MCF 10A (cell line): ENCODE measurements at regions not wholly inside any gene's neighbourhood (a gene's known extent, or its start where the extent isn't known, plus 50 kb on each side); places are given as distances from the start of the nearest gene placed in this dataset.

Source experiments
- BruUV-seq: library from RNA; stranded (reverse); fragments of 400-500 nt; replicated peaks from 2 replicates; lab custom pipeline; 2021; lab: Mats Ljungman, UMichigan
- CTCF ChIA-PET: fragments of 300-600 bp; sonication (Branson Sonifier 250); formaldehyde crosslinking; extraction: SDS; loops from one replicate; lab custom pipeline; 2021; ENCODE audit warnings: antibody characterized with exemption, inconsistent platforms; lab: Yijun Ruan, JAX
- POLR2A ChIA-PET: fragments of 300-600, 350-650 bp; sonication (Branson Sonifier 250); formaldehyde crosslinking; extraction: SDS; loops from one replicate; lab custom pipeline; 2020; ENCODE audit warnings: antibody characterized with exemption, inconsistent platforms; lab: Yijun Ruan, JAX
- DNase-seq: peaks from one replicate; pipeline ENCODE4 v3.0.0-alpha.2; 2018; ENCODE audit not compliant: unreplicated experiment
- H3K27ac Mint-ChIP-seq: one replicate; pipeline ENCODE4 v1.8.0; 2022; ENCODE audit warnings: mild to moderate bottlenecking, low read depth, mixed read lengths; ENCODE audit not compliant: unreplicated experiment
- H3K27me3 Mint-ChIP-seq: one replicate; pipeline ENCODE4 v1.8.0; 2022; ENCODE audit warnings: mixed read lengths; ENCODE audit not compliant: insufficient read depth, unreplicated experiment
- H3K36me3 Mint-ChIP-seq: one replicate; pipeline ENCODE4 v1.8.0; 2022; ENCODE audit warnings: mild to moderate bottlenecking, moderate library complexity, mixed read lengths; ENCODE audit not compliant: insufficient read depth, unreplicated experiment
- H3K4me1 Mint-ChIP-seq: one replicate; pipeline ENCODE4 v1.8.0; 2022; ENCODE audit warnings: mixed read lengths; ENCODE audit not compliant: insufficient read depth, unreplicated experiment
- H3K4me3 Mint-ChIP-seq: one replicate; pipeline ENCODE4 v1.8.0; 2022; ENCODE audit warnings: mild to moderate bottlenecking, moderate library complexity, mixed read lengths; ENCODE audit not compliant: unreplicated experiment
- H3K9me3 Mint-ChIP-seq: one replicate; pipeline ENCODE4 v1.8.0; 2022; ENCODE audit warnings: mixed read lengths; ENCODE audit not compliant: unreplicated experiment
- intact Hi-C: fragments of 100-400 bp; cut with micrococcal nuclease; formaldehyde crosslinking; loops from 2 replicates; pipeline ENCODE4 v1.14.1; 2022
- TF ChIP-seq, protein P1 (sequence below): fragments of 200-600 bp; IDR thresholded peaks from one replicate; pipeline ENCODE4 v1.8.0; 2022; ENCODE audit warnings: antibody characterized with exemption, mild to moderate bottlenecking; ENCODE audit not compliant: unreplicated experiment

DNA sequence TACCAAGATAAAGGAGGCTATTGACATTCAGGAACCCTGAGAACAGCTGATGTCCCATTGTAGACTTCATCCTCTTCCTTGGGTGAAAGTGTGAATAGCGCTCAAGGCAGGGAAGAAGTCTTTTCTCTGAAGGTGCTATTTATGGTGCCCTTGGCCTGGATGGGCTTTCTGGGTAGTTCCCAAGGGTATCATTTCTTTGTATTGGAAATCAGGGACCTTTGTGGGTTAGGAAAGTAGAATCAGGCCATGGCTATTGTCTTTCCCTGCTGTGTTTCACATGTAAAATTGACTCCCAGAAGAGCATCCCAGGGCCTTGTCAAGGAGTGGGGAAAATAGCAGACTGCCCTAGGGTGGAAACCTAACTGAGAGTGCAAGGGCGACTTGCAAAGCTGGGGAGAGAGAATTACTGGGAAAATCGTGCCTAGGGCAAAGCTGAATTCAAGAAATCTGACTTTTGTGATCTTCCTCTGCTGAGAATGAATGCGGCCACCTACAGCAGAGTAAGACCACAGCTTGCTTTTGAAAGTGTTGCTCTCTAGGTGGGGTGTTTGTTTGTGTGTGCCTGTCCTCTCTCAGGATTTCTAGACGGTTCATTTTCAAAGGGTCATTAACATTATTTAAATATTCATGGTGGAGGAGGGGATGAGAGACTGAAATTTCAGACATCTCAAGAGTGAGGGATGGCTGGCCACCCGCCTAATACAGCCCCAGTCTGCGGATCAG is 160.6 kb downstream of the C9orf152 start:
- POLR2A ChIA-PET: interaction anchor here (0.6 to 6.2 kb wide), 3 partner anchors 19 to 227 kb away, joined by 3 to 51 read pairs (median 4); no protein-coding TSS in a partner anchor
- Mint-ChIP-seq H3K9me3 (no peaks in the 10 kb centered on the region), H3K4me1 (peaks cover 28% of the 10 kb centered on the region), H3K4me3 (peak overlapping the region; percentile 99), H3K27me3 (no peaks in the 10 kb centered on the region), H3K27ac (no peak overlapping the region), H3K36me3 (peaks cover 5% of the 10 kb centered on the region)
- no TSS peak for BruUV-seq
- TF ChIP-seq, protein P1, sequence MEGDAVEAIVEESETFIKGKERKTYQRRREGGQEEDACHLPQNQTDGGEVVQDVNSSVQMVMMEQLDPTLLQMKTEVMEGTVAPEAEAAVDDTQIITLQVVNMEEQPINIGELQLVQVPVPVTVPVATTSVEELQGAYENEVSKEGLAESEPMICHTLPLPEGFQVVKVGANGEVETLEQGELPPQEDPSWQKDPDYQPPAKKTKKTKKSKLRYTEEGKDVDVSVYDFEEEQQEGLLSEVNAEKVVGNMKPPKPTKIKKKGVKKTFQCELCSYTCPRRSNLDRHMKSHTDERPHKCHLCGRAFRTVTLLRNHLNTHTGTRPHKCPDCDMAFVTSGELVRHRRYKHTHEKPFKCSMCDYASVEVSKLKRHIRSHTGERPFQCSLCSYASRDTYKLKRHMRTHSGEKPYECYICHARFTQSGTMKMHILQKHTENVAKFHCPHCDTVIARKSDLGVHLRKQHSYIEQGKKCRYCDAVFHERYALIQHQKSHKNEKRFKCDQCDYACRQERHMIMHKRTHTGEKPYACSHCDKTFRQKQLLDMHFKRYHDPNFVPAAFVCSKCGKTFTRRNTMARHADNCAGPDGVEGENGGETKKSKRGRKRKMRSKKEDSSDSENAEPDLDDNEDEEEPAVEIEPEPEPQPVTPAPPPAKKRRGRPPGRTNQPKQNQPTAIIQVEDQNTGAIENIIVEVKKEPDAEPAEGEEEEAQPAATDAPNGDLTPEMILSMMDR: no peak
- CTCF ChIA-PET: interaction anchor here (0.6 kb wide), 1 partner anchor 1251 kb away, joined by 3 read pairs; no protein-coding TSS in a partner anchor
- intact Hi-C loops: no loop called here
- no peak for DNase-seq

GRCh38 chr9:110047955-110048402 is 160.0 kb downstream of the C9orf152 start:
- TF ChIP-seq, protein P1: no peak
- no peak for DNase-seq
- BruUV-seq: no TSS peak
- Mint-ChIP-seq H3K4me3 (peak overlapping the region; percentile 99), H3K9me3 (no peaks in the 10 kb centered on the region), H3K27ac (no peak overlapping the region), H3K36me3 (peaks cover 5% of the 10 kb centered on the region), H3K4me1 (peaks cover 32% of the 10 kb centered on the region), H3K27me3 (no peaks in the 10 kb centered on the region)
- ChIA-PET CTCF (no interaction called here), POLR2A (interaction anchor here (0.9 to 6.2 kb wide), 2 partner anchors 20 to 85 kb away, joined by 4 to 51 read pairs; no protein-coding TSS in a partner anchor)
- intact Hi-C loops: no loop called here

DNA sequence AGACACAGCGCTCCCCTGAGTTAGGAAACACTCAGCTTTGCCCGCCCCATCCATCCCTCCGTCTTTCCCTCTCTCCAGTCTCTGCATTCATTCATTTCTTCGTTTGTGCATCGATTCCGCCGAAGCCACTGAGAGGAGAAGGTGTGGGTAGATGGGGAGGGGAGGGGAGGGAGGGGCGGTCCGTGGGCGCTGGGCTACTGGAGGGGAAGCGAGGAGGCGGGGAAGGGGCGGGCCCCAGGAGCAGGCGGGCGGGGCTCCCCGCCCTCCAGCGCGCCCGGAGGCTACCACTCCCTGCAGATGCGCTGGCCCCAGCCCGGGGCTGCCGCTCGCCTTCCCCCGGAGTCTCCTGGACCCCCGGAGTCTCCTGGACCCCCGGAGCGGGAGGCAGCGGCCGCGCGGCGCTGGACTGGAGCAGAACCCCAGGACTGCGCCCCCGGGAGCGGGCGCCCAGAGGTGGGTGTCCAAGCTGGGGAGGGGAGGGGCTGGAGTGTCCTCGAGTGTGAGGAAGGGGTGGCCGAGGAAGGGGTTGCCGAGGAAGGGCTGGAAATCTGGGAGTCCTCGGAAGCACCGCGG is 159.5 kb downstream of the C9orf152 start:
- peak; percentile 59 for DNase-seq
- H3K27me3 Mint-ChIP-seq: no peaks in the 10 kb centered on the region
- TF ChIP-seq, protein P1: no peak
- H3K9me3 Mint-ChIP-seq: no peaks in the 10 kb centered on the region
- H3K36me3 Mint-ChIP-seq: peaks cover 8% of the 10 kb centered on the region
- no peak overlapping the region for H3K27ac Mint-ChIP-seq
- H3K4me1 Mint-ChIP-seq: peaks cover 33% of the 10 kb centered on the region
- peak overlapping the region; percentile 99 for H3K4me3 Mint-ChIP-seq
- intact Hi-C loops: no loop called here
- POLR2A ChIA-PET: interaction anchor here (1.0 to 6.2 kb wide), 2 partner anchors 20 to 80 kb away, joined by 3 to 51 read pairs; no protein-coding TSS in a partner anchor
- CTCF ChIA-PET: interaction anchor here (1.5 to 3.5 kb wide), 2 partner anchors 12 to 474 kb away, joined by 3 to 15 read pairs; no protein-coding TSS in a partner anchor
- BruUV-seq: no TSS peak
